Trophoblast cell (in vitro differentiated cells and primary cell): ENCODE measurements at regions not wholly inside any gene's neighbourhood (a gene's known extent, or its start where the extent isn't known, plus 50 kb on each side); places are given as distances from the start of the nearest gene placed in this dataset.

ENCODE experiments used
- DNase-seq, 2 donors: peaks; one replicate each; pipeline ENCODE4 v3.0.0-alpha.2; 2016
- H2AFZ ChIP-seq: 2 replicates; pipeline ENCODE4 v1.6.1; 2013; ENCODE audit warnings: low read length, moderate library complexity, mild to moderate bottlenecking; ENCODE audit not compliant: insufficient read depth, poor library complexity
- H2AK5ac ChIP-seq: 2 replicates; pipeline ENCODE4 v1.6.1; 2013; ENCODE audit warnings: mild to moderate bottlenecking, low read length
- H2BK120ac ChIP-seq: 2 replicates; pipeline ENCODE4 v1.6.1; 2013; ENCODE audit warnings: low read length, mild to moderate bottlenecking, moderate library complexity; ENCODE audit not compliant: insufficient read depth, poor library complexity
- H2BK12ac ChIP-seq: 2 replicates; pipeline ENCODE4 v1.6.1; 2013; ENCODE audit warnings: mild to moderate bottlenecking, low read length, moderate library complexity
- H2BK5ac ChIP-seq: 2 replicates; pipeline ENCODE4 v1.6.1; 2013; ENCODE audit warnings: low read length, low read depth, moderate library complexity, mild to moderate bottlenecking; ENCODE audit not compliant: poor library complexity
- H3K14ac ChIP-seq: 2 replicates; pipeline ENCODE4 v1.6.1; 2013; ENCODE audit warnings: mild to moderate bottlenecking, low read length
- H3K18ac ChIP-seq: 2 replicates; pipeline ENCODE4 v1.6.1; 2013; ENCODE audit warnings: mild to moderate bottlenecking, low read length
- H3K23ac ChIP-seq: 2 replicates; pipeline ENCODE4 v1.6.1; 2013; ENCODE audit warnings: low read length
- H3K27ac ChIP-seq: 2 replicates; pipeline ENCODE4 v1.5.1; 2013; ENCODE audit warnings: low read depth, mild to moderate bottlenecking, inconsistent platforms, low read length, moderate library complexity
- H3K27me3 ChIP-seq: 2 replicates; pipeline ENCODE4 v1.6.1; 2013; ENCODE audit warnings: inconsistent platforms, mild to moderate bottlenecking, low read length, moderate library complexity; ENCODE audit not compliant: insufficient read depth
- H3K36me3 ChIP-seq, 2 experiments: 1 replicate in 1 of 2; 2 replicates in 1 of 2; pipeline ENCODE4 v1.6.1; 2013; ENCODE audit warnings: low read length in 2 of 2, mild to moderate bottlenecking in 2 of 2, moderate library complexity in 1 of 2; ENCODE audit not compliant: insufficient read depth in 2 of 2, control insufficient read depth in 1 of 2
- H3K4ac ChIP-seq: 2 replicates; pipeline ENCODE4 v1.6.1; 2013; ENCODE audit warnings: low read depth, mild to moderate bottlenecking, low read length, moderate library complexity
- H3K4me1 ChIP-seq, 2 experiments: 1 replicate in 1 of 2; 2 replicates in 1 of 2; pipeline ENCODE4 v1.6.1; 2013; ENCODE audit warnings: low read length in 2 of 2, mild to moderate bottlenecking in 2 of 2, moderate library complexity in 1 of 2; ENCODE audit not compliant: insufficient read depth in 2 of 2, control insufficient read depth in 1 of 2
- H3K4me2 ChIP-seq: 2 replicates; pipeline ENCODE4 v1.6.1; 2013; ENCODE audit warnings: inconsistent platforms, mild to moderate bottlenecking, low read length, moderate library complexity
- H3K4me3 ChIP-seq: 2 replicates; pipeline ENCODE4 v1.5.1; 2013; ENCODE audit warnings: mild to moderate bottlenecking, low read depth, low read length, inconsistent platforms
- H3K79me1 ChIP-seq: one replicate; pipeline ENCODE4 v1.6.1; 2013; ENCODE audit warnings: low read length
- H3K79me2 ChIP-seq: 2 replicates; pipeline ENCODE4 v1.6.1; 2013; ENCODE audit warnings: low read length, mild to moderate bottlenecking; ENCODE audit not compliant: control insufficient read depth, insufficient read depth, poor library complexity
- H3K9ac ChIP-seq: 2 replicates; pipeline ENCODE4 v1.6.1; 2013; ENCODE audit warnings: mild to moderate bottlenecking, low read length
- H3K9me3 ChIP-seq: 2 replicates; pipeline ENCODE4 v1.6.1; 2013; ENCODE audit warnings: low read depth, mild to moderate bottlenecking, control low read depth, inconsistent platforms, low read length; ENCODE audit not compliant: insufficient read depth
- H4K12ac ChIP-seq: 2 replicates; pipeline ENCODE4 v1.6.1; 2013; ENCODE audit warnings: low read depth, mild to moderate bottlenecking, low read length, moderate library complexity
- H4K8ac ChIP-seq: 2 replicates; pipeline ENCODE4 v1.6.1; 2013; ENCODE audit warnings: low read depth, mild to moderate bottlenecking, low read length, moderate library complexity
- H4K91ac ChIP-seq: one replicate; pipeline ENCODE4 v1.6.1; 2013; ENCODE audit warnings: low read depth, mild to moderate bottlenecking, low read length, moderate library complexity
- WGBS: extraction: QIAGEN DNeasy Blood & Tissue Kit; methylation state at CpG from one replicate; pipeline ENCODE4 v1.1.7; 2013; ENCODE audit warnings: missing lambda C conversion rate; ENCODE audit not compliant: insufficient read length, insufficient coverage; ENCODE audit errors: extremely low coverage; 5-methylcytosine and 5-hydroxymethylcytosine counted together

DNA sequence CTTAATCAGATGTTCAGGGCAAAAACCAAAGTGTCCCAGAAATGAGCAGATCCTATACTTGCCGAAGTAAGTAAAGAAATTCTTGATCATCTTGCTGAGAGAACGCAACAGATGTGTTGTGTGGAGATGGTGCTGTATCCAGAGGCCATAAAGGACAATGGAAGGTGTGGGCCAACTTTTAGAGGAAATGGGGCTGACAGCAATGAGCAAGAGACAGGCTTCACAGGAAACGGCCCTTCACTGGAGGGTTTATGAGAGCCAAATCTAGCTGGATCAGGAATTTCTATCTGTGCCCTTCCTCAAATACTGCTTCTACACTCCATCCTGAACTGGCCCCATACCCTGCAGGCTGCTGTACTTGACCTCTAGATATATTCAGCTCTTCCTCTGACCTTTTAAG, 583.9 kb upstream of the DIPK2B start:
- no peak overlapping the region for H3K9ac ChIP-seq
- H2BK12ac ChIP-seq = no peak overlapping the region
- no peak for DNase-seq
- H4K12ac ChIP-seq = no peak overlapping the region
- H3K4me2 ChIP-seq = no peak overlapping the region
- peaks cover 0 to 8% of the 10 kb centered on the region in 2 experiments for H3K36me3 ChIP-seq
- no peak overlapping the region for H3K4ac ChIP-seq
- H3K27ac ChIP-seq = no peak overlapping the region
- H2BK5ac ChIP-seq = no peak overlapping the region
- H2AFZ ChIP-seq = no peak overlapping the region
- peaks cover 2 to 11% of the 10 kb centered on the region in 2 experiments for H3K4me1 ChIP-seq
- H3K27me3 ChIP-seq = no peaks in the 10 kb centered on the region
- H3K79me1 ChIP-seq = no peaks in the 10 kb centered on the region
- no peak overlapping the region for H4K91ac ChIP-seq
- H3K9me3 ChIP-seq = no peaks in the 10 kb centered on the region
- peaks cover 1% of the 10 kb centered on the region for H3K79me2 ChIP-seq
- no peak overlapping the region for H3K23ac ChIP-seq
- no peak overlapping the region for H3K4me3 ChIP-seq
- H2AK5ac ChIP-seq = no peak overlapping the region
- no CpG with 5 or more reads among the region's 3 CpGs for WGBS
- H3K14ac ChIP-seq = no peak overlapping the region
- no peak overlapping the region for H3K18ac ChIP-seq
- H4K8ac ChIP-seq = no peak overlapping the region
- H2BK120ac ChIP-seq = no peak overlapping the region

DNA sequence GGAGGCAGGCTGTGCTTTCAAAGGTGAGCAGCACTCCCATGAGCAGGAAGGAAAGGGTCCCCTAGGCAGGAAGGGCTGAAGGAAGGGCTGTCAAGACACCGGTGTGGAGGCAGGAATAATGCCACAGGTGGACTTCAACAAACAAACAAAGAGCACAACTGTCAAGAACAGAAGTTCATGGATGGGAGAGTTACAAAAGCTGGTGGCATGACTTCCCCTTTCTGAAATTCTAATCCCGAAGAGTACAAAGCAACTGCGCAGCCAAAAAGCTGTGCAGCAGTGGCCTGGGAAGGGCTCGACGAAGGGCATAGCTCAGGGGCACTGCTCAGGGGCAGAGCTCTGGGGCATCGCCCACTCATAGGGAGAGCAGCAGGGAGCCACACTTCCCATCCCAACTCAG, 582.3 kb upstream of the DIPK2B start:
- Histone ChIP-seq H4K91ac (no peak overlapping the region), H3K4me1 (peaks cover 2 to 9% of the 10 kb centered on the region in 2 experiments), H3K79me1 (no peaks in the 10 kb centered on the region), H3K9ac (no peak overlapping the region), H3K23ac (no peak overlapping the region), H3K27ac (no peak overlapping the region), H3K4me3 (no peak overlapping the region), H2BK120ac (no peak overlapping the region), H2AK5ac (no peak overlapping the region), H4K8ac (no peak overlapping the region), H4K12ac (no peak overlapping the region), H3K4ac (peak overlapping the region; percentile 64), H3K36me3 (peaks cover 0 to 8% of the 10 kb centered on the region in 2 experiments), H2AFZ (no peak overlapping the region), H3K27me3 (no peaks in the 10 kb centered on the region), H3K14ac (no peak overlapping the region), H3K18ac (no peak overlapping the region), H2BK12ac (no peak overlapping the region), H3K4me2 (no peak overlapping the region), H2BK5ac (no peak overlapping the region), H3K79me2 (peaks cover 1% of the 10 kb centered on the region), H3K9me3 (no peaks in the 10 kb centered on the region)
- WGBS = no CpG with 5 or more reads among the region's 6 CpGs
- DNase-seq = no peak

DNA sequence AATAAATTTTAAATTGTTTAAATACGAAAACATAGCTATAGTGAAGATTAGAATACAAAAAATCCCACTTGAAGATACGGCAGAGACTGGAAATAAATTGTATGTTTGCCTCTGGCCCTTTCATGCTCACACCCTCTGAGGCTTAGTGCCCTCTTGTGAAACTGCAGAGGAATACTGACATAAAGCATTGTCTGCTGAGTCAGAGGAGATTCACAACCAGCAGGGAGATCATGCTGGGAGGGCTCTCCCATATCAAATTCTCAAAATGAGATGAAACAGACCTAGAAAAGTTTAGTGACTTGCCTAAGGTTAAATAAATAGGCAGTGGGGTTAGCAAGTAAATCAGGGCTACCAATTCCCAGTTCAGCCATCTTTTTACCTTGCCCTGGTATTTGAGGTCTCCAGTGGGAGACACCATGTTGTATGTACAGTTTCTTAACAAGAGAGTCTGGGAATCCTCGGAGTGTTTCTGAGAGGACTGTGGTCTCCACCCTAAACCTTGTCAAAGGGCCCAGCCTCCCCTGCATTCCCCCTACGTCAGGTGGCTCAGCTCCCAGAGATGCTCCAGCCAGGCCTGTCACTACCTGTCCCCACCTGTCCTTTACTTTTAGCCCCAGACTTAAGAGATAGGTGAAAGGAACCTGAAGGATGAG, 581.4 kb upstream of the DIPK2B start:
- Histone ChIP-seq H2BK5ac (peak overlapping the region; percentile 46), H3K79me1 (peaks cover 2% of the 10 kb centered on the region), H3K4me2 (no peak overlapping the region), H4K91ac (no peak overlapping the region), H3K23ac (no peak overlapping the region), H3K4ac (no peak overlapping the region), H3K4me3 (no peak overlapping the region), H3K27ac (no peak overlapping the region), H3K79me2 (peaks cover 1% of the 10 kb centered on the region), H3K4me1 (peaks cover 2 to 9% of the 10 kb centered on the region in 2 experiments), H3K18ac (no peak overlapping the region), H2AK5ac (peak overlapping the region; percentile 14), H4K8ac (no peak overlapping the region), H2BK12ac (peak overlapping the region; percentile 30), H3K36me3 (peaks cover 0 to 8% of the 10 kb centered on the region in 2 experiments), H3K27me3 (no peaks in the 10 kb centered on the region), H3K9me3 (no peaks in the 10 kb centered on the region), H3K9ac (no peak overlapping the region), H2AFZ (no peak overlapping the region), H3K14ac (no peak overlapping the region), H4K12ac (no peak overlapping the region), H2BK120ac (no peak overlapping the region)
- WGBS = no CpG with 5 or more reads among the region's 4 CpGs
- DNase-seq = peak in 1 of 2 donors; percentile 39

DNA sequence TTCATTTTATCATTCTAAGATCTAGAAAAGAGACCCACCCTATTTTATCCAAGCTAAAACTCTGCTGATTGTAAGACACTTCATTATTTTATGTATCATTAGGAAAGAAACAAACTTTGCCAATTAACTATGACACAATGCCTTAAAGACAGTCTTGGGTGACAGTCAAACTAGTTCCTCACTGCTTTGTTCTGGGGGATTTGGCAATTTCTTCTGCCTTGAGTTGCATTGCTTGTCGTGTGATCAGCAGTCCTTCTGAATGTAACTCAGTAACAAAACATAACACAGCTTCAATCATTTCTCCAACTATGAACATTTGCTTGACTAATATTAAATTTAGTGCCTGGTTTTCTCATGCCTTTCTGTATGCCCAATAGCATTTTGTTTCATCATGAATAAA, 577.9 kb upstream of the DIPK2B start:
- H3K27ac ChIP-seq = no peak overlapping the region
- H3K79me1 ChIP-seq = peaks cover 2% of the 10 kb centered on the region
- peaks cover 4 to 11% of the 10 kb centered on the region in 2 experiments for H3K4me1 ChIP-seq
- H3K36me3 ChIP-seq = peaks cover 0 to 4% of the 10 kb centered on the region in 2 experiments
- H4K12ac ChIP-seq = no peak overlapping the region
- H4K91ac ChIP-seq = no peak overlapping the region
- peaks cover 3% of the 10 kb centered on the region for H3K79me2 ChIP-seq
- no peak overlapping the region for H3K14ac ChIP-seq
- H3K9ac ChIP-seq = no peak overlapping the region
- no peak overlapping the region for H3K4me3 ChIP-seq
- no peak overlapping the region for H2BK5ac ChIP-seq
- no peak for DNase-seq
- H2AK5ac ChIP-seq = no peak overlapping the region
- no peak overlapping the region for H2BK12ac ChIP-seq
- no peak overlapping the region for H3K18ac ChIP-seq
- no peak overlapping the region for H3K4ac ChIP-seq
- WGBS = no CpG with 5 or more reads among the region's 1 CpG
- H3K23ac ChIP-seq = no peak overlapping the region
- H2AFZ ChIP-seq = no peak overlapping the region
- no peak overlapping the region for H2BK120ac ChIP-seq
- H3K27me3 ChIP-seq = no peaks in the 10 kb centered on the region
- H3K4me2 ChIP-seq = no peak overlapping the region
- no peak overlapping the region for H4K8ac ChIP-seq
- H3K9me3 ChIP-seq = no peaks in the 10 kb centered on the region
